GM19452 (cell line): ENCODE measurements at regions not wholly inside any gene's neighbourhood (a gene's known extent, or its start where the extent isn't known, plus 50 kb on each side); places are given as distances from the start of the nearest gene placed in this dataset.
"Not testable (repeated sequence)": the region's sequence is repeated elsewhere in the genome, so short reads cannot be mapped to it uniquely, and the experiment has no call there.

Experiments
- ATAC-seq: cut with Tn5 transposase; IDR thresholded peaks from one replicate; pipeline ENCODE4 v1.9.1; 2021; ENCODE audit not compliant: unreplicated experiment

- not testable (repeated sequence) for ATAC-seq
Observed at GRCh38 chr2:87477669-87478428, 270.0 kb upstream of the PLGLB2 start.

GRCh38 chr2:87478911-87479310 is 269.0 kb upstream of the PLGLB2 start:
- ATAC-seq, result not testable (repeated sequence)

- ATAC-seq, result not testable (repeated sequence)
Observed at GRCh38 chr2:87483093-87483680, 264.7 kb upstream of the PLGLB2 start.

GRCh38 chr2:87484363-87484762 is 263.5 kb upstream of the PLGLB2 start:
- ATAC-seq, result not testable (repeated sequence)

- not testable (repeated sequence) for ATAC-seq
Observed at GRCh38 chr2:87485455-87485854, 262.4 kb upstream of the PLGLB2 start.

GRCh38 chr2:87485884-87486283 is 262.0 kb upstream of the PLGLB2 start:
- ATAC-seq, result peak; percentile 92

GRCh38 chr2:87486413-87486812 is 261.5 kb upstream of the PLGLB2 start:
- peak; percentile 11 for ATAC-seq

- ATAC-seq, result not testable (repeated sequence)
Observed at GRCh38 chr2:87488021-87488420, 259.9 kb upstream of the PLGLB2 start.

- not testable (repeated sequence) for ATAC-seq
Observed at GRCh38 chr2:87488991-87489390, 258.9 kb upstream of the PLGLB2 start.

- ATAC-seq, result not testable (repeated sequence)
Observed at GRCh38 chr2:87494846-87495245, 253.0 kb upstream of the PLGLB2 start.

- ATAC-seq, result not testable (repeated sequence)
Observed at GRCh38 chr2:87495455-87495854, 252.4 kb upstream of the PLGLB2 start.

- ATAC-seq, result peak; percentile 77
Observed at GRCh38 chr2:87496036-87497006, 251.6 kb upstream of the PLGLB2 start.

- not testable (repeated sequence) for ATAC-seq
Observed at GRCh38 chr2:87497135-87497534, 250.8 kb upstream of the PLGLB2 start.

GRCh38 chr2:87497700-87498099 is 250.2 kb upstream of the PLGLB2 start:
- not testable (repeated sequence) for ATAC-seq

GRCh38 chr2:87498169-87498853 is 249.6 kb upstream of the PLGLB2 start:
- ATAC-seq, result peak; percentile 64

- ATAC-seq, result not testable (repeated sequence)
Observed at GRCh38 chr2:87498854-87499238, 249.0 kb upstream of the PLGLB2 start.

- ATAC-seq, result not testable (repeated sequence)
Observed at GRCh38 chr2:87499860-87500259, 248.0 kb upstream of the PLGLB2 start.

- ATAC-seq, result not testable (repeated sequence)
Observed at GRCh38 chr2:87500421-87500820, 247.5 kb upstream of the PLGLB2 start.

GRCh38 chr2:87500951-87501350 is 246.9 kb upstream of the PLGLB2 start:
- not testable (repeated sequence) for ATAC-seq

- ATAC-seq, result not testable (repeated sequence)
Observed at GRCh38 chr2:87502948-87503347, 244.9 kb upstream of the PLGLB2 start.

GRCh38 chr2:87505239-87505638 is 242.6 kb upstream of the PLGLB2 start:
- ATAC-seq, result not testable (repeated sequence)
